ENCODE measurements at regions not wholly inside any gene's neighbourhood (a gene's known extent, or its start where the extent isn't known, plus 50 kb on each side); places are given as distances from the start of the nearest gene placed in this dataset.

DNA sequence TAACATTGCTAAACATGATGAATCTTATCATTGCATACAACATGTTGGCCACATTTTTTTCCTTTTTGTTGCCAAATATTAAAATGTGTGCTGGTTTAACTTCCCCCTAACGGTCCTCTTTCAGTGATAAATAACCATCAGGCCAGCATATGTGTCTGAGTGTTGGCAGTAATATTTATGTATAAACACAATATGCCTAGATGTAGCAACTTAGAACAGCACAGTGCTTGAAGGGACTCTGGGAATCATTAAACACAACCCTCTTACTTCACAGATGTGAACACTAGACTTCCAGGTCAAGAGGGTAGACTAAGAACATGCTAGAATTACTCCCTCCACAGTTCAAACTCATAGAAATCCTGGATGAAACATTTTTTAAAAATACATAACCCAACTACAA lies 581.8 kb downstream of the PLPP3 start:
- no peak overlapping the region for H3K27ac ChIP-seq
- H3K27me3 ChIP-seq, result no peaks in the 10 kb centered on the region
- TF ChIP-seq POLR2A (IDR thresholded peaks at IDR 0.05), result no peak
- TF ChIP-seq, protein P1, sequence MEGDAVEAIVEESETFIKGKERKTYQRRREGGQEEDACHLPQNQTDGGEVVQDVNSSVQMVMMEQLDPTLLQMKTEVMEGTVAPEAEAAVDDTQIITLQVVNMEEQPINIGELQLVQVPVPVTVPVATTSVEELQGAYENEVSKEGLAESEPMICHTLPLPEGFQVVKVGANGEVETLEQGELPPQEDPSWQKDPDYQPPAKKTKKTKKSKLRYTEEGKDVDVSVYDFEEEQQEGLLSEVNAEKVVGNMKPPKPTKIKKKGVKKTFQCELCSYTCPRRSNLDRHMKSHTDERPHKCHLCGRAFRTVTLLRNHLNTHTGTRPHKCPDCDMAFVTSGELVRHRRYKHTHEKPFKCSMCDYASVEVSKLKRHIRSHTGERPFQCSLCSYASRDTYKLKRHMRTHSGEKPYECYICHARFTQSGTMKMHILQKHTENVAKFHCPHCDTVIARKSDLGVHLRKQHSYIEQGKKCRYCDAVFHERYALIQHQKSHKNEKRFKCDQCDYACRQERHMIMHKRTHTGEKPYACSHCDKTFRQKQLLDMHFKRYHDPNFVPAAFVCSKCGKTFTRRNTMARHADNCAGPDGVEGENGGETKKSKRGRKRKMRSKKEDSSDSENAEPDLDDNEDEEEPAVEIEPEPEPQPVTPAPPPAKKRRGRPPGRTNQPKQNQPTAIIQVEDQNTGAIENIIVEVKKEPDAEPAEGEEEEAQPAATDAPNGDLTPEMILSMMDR (IDR thresholded peaks at IDR 0.05), result no peak
- DNase-seq, result no peak
- no peaks in the 10 kb centered on the region for H3K4me1 ChIP-seq
- H3K4me3 ChIP-seq, result no peak overlapping the region
- H3K9me3 ChIP-seq, result no peaks in the 10 kb centered on the region
- no peak for ATAC-seq
- intact Hi-C loops (cut with DNase I), result no loop called here
- WGBS, 2 donors, result 41 to 48% methylated on average over 1 of the region's 1 CpG
- H3K36me3 ChIP-seq (replicated peaks in 1 of 2; ENCODE audit: insufficient read depth in 1 of 2, low read depth in 2 of 2), result no peaks in the 10 kb centered on the region

DNA sequence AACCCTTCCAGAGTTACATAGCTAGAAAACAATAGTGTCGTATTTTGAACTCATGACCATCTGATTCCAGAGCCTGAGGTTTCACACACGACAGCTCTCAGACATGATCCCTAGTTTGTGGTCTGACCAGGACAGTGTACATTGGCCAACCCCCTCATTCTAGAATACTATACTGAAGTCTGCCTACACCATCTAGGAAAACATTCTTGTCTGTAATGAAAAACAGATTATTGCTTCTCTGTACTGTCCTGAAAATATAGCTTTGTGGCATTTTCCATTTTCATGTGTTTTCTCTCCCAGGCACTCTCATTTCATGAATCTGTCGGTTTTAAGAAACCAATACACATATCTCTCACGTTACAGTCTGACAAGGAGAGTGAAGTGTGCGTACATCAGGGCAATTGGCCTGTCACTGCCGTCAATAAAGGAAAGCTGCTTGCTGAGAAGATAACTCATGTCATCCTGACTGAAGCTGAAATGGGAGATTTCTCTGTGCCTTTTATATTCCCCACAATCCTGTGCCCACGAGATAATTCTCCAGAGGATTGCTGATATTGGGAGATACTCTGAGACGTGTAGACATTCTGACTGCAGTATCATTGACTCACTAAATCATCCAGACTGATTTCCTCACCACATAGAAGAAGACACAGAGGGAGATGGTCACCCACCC lies 585.6 kb downstream of the PLPP3 start:
- H3K27ac ChIP-seq, result no peak overlapping the region
- no peak for DNase-seq
- no peak for ATAC-seq
- no peaks in the 10 kb centered on the region for H3K9me3 ChIP-seq
- 60 to 61% methylated on average over 8 of the region's 8 CpGs for WGBS, 2 donors
- no peaks in the 10 kb centered on the region for H3K4me1 ChIP-seq
- intact Hi-C loops (cut with DNase I), result no loop called here
- TF ChIP-seq POLR2A (IDR thresholded peaks at IDR 0.05), result no peak
- TF ChIP-seq, protein P1 (IDR thresholded peaks at IDR 0.05), result no peak
- no peaks in the 10 kb centered on the region for H3K27me3 ChIP-seq
- no peak overlapping the region for H3K4me3 ChIP-seq
- no peaks in the 10 kb centered on the region for H3K36me3 ChIP-seq (replicated peaks in 1 of 2; ENCODE audit: insufficient read depth in 1 of 2, low read depth in 2 of 2)

DNA sequence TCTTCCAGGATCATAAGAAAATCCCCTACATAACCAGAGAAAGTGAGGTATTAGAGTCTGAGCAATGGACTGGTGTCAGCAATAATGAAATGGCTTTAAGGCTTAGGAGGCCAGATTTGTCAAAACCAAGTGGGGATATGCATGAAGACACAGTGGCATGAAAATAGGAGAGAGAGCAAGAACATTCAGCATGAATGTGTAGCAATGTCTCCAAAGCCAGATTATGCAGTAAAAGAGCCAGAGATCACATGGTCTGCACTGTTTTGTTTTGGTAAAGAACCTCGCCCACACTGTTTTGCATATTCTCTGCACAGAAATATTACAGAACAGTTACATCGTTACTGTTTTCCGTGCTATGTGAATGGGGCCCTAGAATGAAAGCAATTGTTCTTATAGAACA lies 589.4 kb downstream of the PLPP3 start:
- WGBS, 2 donors, result 78 to 86% methylated on average over 3 of the region's 3 CpGs
- H3K27me3 ChIP-seq, result no peaks in the 10 kb centered on the region

DNA sequence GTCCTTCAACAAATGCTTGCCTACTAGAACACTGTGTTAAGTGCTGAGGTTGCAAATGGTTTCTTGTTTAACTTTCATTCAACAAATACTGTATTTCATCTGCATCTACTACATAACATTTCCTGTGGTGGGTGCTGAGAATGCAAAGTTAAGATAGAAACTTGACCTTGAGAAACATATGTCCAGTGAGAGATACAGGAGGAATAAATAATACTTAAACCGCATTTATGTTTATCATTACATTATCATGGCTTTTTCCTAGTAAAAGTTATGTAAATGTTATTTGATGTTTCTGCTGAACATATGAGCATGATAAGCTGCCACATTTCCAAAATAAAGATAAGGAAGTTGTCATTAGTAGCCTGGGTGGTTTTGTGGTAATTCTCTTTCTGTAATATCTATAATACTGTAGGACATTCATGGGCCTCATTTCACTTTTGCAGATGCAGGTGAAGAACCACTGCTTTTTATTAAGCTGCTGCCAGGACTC lies 590.4 kb downstream of the PLPP3 start:
- no peak for ATAC-seq
- Histone ChIP-seq H3K36me3 (replicated peaks in 1 of 2; ENCODE audit: insufficient read depth in 1 of 2, low read depth in 2 of 2) (no peaks in the 10 kb centered on the region), H3K4me1 (no peaks in the 10 kb centered on the region), H3K27me3 (no peaks in the 10 kb centered on the region), H3K4me3 (no peak overlapping the region), H3K9me3 (no peaks in the 10 kb centered on the region), H3K27ac (no peak overlapping the region)
- WGBS, 2 donors, result 59 to 61% methylated on average over 1 of the region's 1 CpG
- intact Hi-C loops (cut with DNase I), result no loop called here
- DNase-seq, result no peak
- TF ChIP-seq, protein P1 (IDR thresholded peaks at IDR 0.05), result no peak
- no peak for TF ChIP-seq POLR2A (IDR thresholded peaks at IDR 0.05)

More for the DNA sequence above, 589.4 kb downstream of the PLPP3 start:
- TF ChIP-seq POLR2A (IDR thresholded peaks at IDR 0.05), result no peak
- TF ChIP-seq, protein P1 (IDR thresholded peaks at IDR 0.05), result no peak
- Histone ChIP-seq H3K9me3 (no peaks in the 10 kb centered on the region), H3K36me3 (replicated peaks in 1 of 2; ENCODE audit: insufficient read depth in 1 of 2, low read depth in 2 of 2) (no peaks in the 10 kb centered on the region), H3K4me3 (no peak overlapping the region), H3K27ac (no peak overlapping the region), H3K4me1 (no peaks in the 10 kb centered on the region)
- intact Hi-C loops (cut with DNase I), result no loop called here
- DNase-seq (no peak), ATAC-seq (no peak)
